OCI-LY3 (cell line): ENCODE measurements at regions not wholly inside any gene's neighbourhood (a gene's known extent, or its start where the extent isn't known, plus 50 kb on each side); places are given as distances from the start of the nearest gene placed in this dataset.

Experiments
- CTCF ChIP-seq: fragments of 200-600, 300-600 bp; sonication (generic); IDR thresholded peaks from 2 replicates; pipeline ENCODE4 v1.5.1; 2014; ENCODE audit warnings: antibody characterized with exemption, low read length, low read depth
- EZH2phosphoT487 ChIP-seq: fragments of 200-600 bp; shearing (Covaris generic); IDR thresholded peaks from 2 replicates; pipeline ENCODE4 v1.6.1; 2018; ENCODE audit warnings: antibody characterized with exemption, mixed run types, low read depth

- no peak for TF ChIP-seq CTCF
- no peak for TF ChIP-seq EZH2phosphoT487
Observed at GRCh38 chr21:15326032-15326867, 261.4 kb upstream of the NRIP1 start.
